GM19455 (cell line): ENCODE measurements at regions not wholly inside any gene's neighbourhood (a gene's known extent, or its start where the extent isn't known, plus 50 kb on each side); places are given as distances from the start of the nearest gene placed in this dataset.
"Not testable (repeated sequence)": the region's sequence is repeated elsewhere in the genome, so short reads cannot be mapped to it uniquely, and the experiment has no call there.

Source experiments
- ATAC-seq: cut with Tn5 transposase; IDR thresholded peaks from one replicate; pipeline ENCODE4 v1.9.1; 2021; ENCODE audit not compliant: unreplicated experiment

- not testable (repeated sequence) for ATAC-seq
Measured at GRCh38 chr4:108409691-108410090, 210.7 kb upstream of the RPL34 start.

DNA sequence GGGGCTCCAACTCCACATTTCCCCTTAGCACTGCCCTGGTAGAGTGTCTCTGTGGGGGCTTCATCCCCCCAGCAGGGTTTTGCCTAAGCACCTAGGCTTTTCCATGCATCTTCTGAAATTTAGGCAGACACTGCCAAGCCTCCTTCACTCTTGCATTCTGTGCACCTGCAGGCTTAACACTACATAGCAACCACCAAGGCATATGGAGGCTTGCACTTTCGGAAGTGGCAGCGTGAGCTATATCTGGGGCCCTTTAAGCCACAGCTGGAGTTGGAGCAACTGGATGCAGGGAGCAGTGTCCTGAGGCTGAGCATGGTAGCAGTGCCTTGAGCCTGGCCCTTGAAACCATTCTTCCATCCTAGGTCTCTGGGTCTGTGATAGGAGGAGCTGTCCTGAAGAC lies 214.8 kb upstream of the RPL34 start:
- ATAC-seq = no peak

DNA sequence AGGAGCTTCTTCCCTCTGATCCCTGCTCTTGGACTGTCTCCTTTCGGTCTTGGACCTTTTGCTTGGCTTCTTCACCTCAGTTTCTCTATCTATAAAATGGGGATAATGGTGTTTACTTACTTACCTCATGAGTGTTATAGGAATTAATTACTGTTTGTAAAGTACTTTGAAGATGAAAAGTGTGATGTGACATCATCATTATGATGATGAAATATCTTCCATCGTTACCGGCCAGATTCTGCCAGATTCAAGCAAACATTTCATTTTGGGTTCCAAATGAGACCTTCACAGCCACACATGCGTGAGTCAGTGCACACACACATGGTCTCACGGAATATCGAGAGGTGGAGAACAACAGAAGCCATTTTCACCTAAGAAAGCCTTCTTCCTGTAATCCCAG lies 220.1 kb upstream of the RPL34 start:
- ATAC-seq = no peak

- no peak for ATAC-seq
Measured at GRCh38 chr4:108399610-108400265, 220.6 kb upstream of the RPL34 start.

DNA sequence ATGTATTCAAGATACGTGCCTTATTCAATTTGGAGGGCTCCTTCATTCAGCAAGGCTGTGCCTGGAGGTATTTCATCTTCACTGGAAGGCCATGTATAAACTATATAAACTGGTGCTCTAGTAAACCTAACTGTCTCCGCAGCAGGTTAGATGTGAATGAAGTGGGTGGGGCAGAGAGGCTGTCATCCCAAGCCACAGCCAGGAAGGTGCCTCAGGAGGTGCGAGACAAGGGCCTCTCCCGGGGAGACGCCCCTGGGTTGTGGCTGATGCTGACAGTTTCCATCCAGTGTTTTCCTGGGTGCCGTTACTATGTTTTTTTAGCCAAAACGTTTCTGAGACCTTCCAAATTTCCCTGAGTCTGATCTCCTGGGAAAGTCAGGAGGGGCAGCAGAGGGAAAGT lies 221.5 kb upstream of the RPL34 start:
- no peak for ATAC-seq

DNA sequence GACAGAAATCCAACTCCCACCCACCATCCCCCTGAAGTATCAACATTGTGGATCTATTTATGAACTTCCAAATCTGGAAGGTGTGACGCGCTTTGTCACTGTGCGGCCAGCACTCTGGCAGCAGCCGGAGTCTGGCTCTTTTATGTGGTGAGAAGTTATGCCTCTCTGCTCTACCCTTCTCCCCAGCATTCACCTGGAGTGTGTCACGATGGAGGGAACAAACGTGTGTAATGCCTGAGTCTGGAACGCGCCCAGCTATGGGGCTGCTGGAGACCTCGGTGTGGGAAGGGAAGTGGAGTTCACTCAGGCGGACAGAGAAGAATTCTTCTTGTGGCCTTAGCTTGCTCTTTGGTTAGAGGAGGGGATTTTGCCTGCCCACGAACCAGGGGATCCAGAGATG lies 222.1 kb upstream of the RPL34 start:
- no peak for ATAC-seq

DNA sequence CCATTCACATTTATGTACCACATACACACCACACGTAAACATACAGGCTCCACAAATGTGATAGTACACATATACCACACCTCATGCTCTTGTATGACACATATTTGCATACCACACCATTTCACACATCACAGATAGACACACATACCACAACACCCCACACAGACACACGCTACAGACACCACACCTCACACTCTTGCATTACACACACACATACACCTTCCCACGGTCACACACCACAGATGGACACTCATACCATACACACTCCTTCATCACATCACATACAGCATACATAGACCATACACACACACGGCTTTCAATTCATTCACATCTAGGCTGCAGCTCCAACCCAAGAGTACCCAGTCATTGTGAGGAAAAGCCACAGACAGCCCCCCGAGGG lies 222.5 kb upstream of the RPL34 start:
- ATAC-seq = no peak

DNA sequence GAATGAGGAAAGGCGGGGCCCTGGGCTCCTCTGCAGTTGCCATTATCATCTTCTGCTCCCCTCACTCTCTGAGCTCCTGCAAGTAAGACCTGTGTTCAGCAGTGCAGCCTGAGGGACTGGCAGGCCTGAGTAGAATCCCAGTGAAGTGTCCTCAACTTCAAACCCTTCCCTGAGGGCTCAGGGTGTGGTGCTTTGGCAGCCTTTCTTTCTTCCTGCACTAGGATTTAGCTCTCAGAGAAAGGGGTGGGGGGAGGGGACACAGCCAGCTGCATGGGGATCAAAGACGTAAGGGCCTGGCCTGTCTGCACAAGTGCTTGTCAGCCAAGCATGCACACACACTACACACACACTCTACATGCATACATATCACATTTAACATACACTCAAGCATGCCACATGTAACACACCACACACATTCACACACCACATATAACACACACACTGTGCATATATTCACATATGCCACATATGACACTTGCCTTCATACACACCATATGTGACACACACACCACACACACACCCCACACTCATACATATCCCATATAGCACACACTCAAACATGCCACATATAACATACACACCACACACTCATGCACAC lies 223.4 kb upstream of the RPL34 start:
- ATAC-seq = no peak

- ATAC-seq = no peak
Measured at GRCh38 chr4:108395786-108396185, 224.6 kb upstream of the RPL34 start.

DNA sequence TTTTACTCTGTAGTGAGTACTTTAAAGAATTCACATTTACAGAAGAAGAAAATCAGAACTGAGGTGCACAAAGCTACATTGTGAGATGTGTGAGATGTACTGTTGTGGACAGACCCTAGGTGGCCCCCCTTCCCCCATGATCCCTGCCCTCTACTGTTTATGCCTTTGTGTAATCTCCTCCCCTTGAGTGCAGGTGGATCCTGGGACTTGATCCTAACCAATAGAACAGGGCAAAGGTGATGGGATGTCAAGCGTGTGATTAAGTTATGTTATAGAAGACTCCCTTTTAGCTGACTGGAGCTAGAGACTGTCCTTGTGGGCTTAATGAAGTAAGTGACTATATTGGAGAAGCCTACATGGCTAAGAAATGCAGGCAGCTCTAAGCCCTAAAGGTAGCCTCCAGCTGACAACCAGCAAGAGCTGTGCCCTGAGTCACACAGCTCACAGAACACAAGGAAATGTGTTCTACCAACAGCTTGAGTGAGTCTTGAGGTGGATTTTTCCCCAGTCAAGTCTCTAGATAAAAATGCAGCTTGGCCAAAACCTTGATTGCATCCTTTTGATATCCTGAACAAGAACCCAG lies 225.2 kb upstream of the LEF1 start:
- ATAC-seq = no peak

GRCh38 chr4:108391701-108392455 lies 223.1 kb upstream of the LEF1 start:
- ATAC-seq = no peak

DNA sequence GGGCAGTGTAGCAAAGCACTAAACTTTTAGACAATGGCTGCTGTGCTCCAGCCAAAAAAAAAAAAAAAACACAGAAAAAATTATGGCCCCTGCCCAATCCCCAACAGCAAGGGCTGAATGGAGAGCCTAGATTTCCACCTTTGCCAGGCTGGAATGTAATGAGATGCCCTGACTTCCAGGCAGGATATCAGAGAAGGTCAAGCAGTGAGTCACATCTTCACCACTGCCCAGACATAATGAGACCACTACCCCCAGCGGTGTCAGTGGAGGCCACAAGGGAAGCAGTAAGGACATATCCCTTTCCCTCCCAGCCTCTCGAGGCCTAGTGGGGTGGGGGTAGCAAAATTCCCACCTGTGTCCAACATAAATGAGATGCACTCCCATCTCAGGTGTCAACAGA lies 216.3 kb upstream of the LEF1 start:
- no peak for ATAC-seq

DNA sequence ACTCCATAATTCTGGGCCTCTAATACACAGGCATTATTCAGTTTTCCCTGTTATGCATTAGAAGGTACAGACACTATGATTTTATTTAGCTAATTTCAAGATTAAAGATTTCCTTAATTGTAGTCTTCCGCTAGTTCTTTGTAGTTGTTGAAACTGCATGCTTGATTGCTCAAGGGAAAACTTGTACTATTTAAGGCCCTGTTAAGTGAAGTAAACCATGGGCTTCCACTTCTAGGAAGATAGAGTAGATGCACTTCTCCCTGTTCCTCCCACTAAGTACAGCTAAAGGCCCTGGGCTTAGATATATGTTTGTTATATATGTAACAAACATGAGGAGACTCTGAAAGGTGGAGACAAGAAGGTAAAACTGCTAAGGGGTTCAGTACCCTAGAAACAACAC lies 215.8 kb upstream of the LEF1 start:
- ATAC-seq = no peak

- ATAC-seq = no peak
Measured at GRCh38 chr4:108383157-108383556, 214.4 kb upstream of the LEF1 start.

GRCh38 chr4:108382751-108383150 lies 214.0 kb upstream of the LEF1 start:
- ATAC-seq = no peak

GRCh38 chr4:108378164-108378563 lies 209.4 kb upstream of the LEF1 start:
- no peak for ATAC-seq

DNA sequence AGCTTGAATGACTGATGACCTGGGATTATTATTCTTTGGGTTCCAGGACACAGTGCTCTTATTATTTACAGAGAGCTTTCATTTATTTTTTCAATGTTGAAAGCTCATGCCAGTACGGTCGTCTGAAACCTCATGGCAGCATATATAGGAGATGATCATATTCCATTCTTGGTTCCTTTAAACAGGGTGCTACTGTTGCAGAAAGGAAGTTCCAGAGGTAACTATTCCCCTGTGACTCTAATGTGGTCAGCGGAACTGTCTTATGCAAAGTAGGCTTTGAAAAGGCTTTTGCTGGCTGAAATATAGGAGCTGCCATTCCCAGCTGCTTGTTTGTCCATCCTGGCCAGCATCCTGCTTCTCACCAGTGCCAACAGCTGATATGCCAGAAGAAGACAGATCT lies 208.3 kb upstream of the LEF1 start:
- no peak for ATAC-seq

- ATAC-seq = no peak
Measured at GRCh38 chr4:108375434-108375833, 206.7 kb upstream of the LEF1 start.

GRCh38 chr4:108372681-108373080 lies 203.9 kb upstream of the LEF1 start:
- no peak for ATAC-seq

DNA sequence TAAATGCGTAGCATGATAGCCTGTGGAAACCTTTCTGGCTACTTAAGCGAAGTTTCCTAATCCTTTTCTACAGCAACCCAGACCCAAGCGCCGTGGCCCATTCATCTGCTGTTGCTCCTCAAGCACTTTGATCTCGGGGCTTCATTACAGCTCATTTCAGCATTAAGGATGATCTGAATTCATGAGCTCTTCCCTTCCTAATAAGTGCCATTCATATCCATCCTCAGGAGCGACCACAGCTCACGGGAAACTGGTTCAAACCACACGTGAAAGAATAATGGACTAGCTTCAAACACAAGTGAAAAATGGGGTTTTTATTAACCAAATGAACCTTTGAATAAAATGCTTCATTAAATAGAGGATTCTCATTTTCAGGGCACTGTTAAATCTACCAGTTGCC lies 202.6 kb upstream of the LEF1 start:
- no peak for ATAC-seq

- no peak for ATAC-seq
Measured at GRCh38 chr4:108370291-108371141, 201.8 kb upstream of the LEF1 start.
